ENCODE measurements at regions not wholly inside any gene's neighbourhood (a gene's known extent, or its start where the extent isn't known, plus 50 kb on each side); places are given as distances from the start of the nearest gene placed in this dataset.

GRCh38 chr12:34294137-34294536, 271.8 kb downstream of the ALG10 start:
- no peaks in the 10 kb centered on the region for H3K9me3 ChIP-seq (ENCODE audit: control insufficient read depth, low read length)
- H2BK5ac ChIP-seq (ENCODE audit: low read depth, low read length, poor library complexity, severe bottlenecking), result no peak overlapping the region
- H3K14ac ChIP-seq (ENCODE audit: low read length in 2 of 2), result no peak overlapping the region
- no peak overlapping the region for H2BK15ac ChIP-seq (ENCODE audit: low read depth, poor library complexity, severe bottlenecking)
- no peak overlapping the region for H2AK5ac ChIP-seq (ENCODE audit: low read length, severe bottlenecking)
- no peak overlapping the region for H4K8ac ChIP-seq (ENCODE audit: low read length)
- no peak overlapping the region for H3K4ac ChIP-seq (ENCODE audit: low read depth in 1 of 2, low read length in 2 of 2)
- no peak overlapping the region for H2BK120ac ChIP-seq (ENCODE audit: low read depth, low read length)
- H3K18ac ChIP-seq (ENCODE audit: low read depth in 1 of 2, low read length in 2 of 2), result no peak overlapping the region
- no peak overlapping the region for H2AFZ ChIP-seq (ENCODE audit: low read depth, low read length)
- no peak overlapping the region for H3K9ac ChIP-seq (ENCODE audit: low read length)
- H3K23ac ChIP-seq (ENCODE audit: low read length in 2 of 2), result no peak overlapping the region
- WGBS, result 62% methylated on average over 13 of the region's 13 CpGs
- no peaks in the 10 kb centered on the region for H3K4me1 ChIP-seq (ENCODE audit: control insufficient read depth, insufficient read depth, low read depth, low read length)
- H2BK12ac ChIP-seq (ENCODE audit: low read length in 2 of 2), result no peak overlapping the region
- no peak overlapping the region for H4K91ac ChIP-seq (ENCODE audit: low read length)
- no peak overlapping the region for H3K4me3 ChIP-seq (ENCODE audit: insufficient read depth in 1 of 2, low read depth in 1 of 2, low read length in 2 of 2)
- no peak overlapping the region for H3K4me2 ChIP-seq (ENCODE audit: low read length, poor library complexity, severe bottlenecking)
- H3K79me1 ChIP-seq (replicated peaks; ENCODE audit: low read length, poor library complexity, severe bottlenecking), result no peaks in the 10 kb centered on the region
- H3K27me3 ChIP-seq (ENCODE audit: control insufficient read depth in 1 of 2, insufficient read depth in 1 of 2, low read length in 2 of 2), result no peaks in the 10 kb centered on the region
- no peaks in the 10 kb centered on the region for H3K36me3 ChIP-seq (ENCODE audit: control insufficient read depth in 1 of 2, insufficient read depth in 2 of 2, low read depth in 1 of 2, low read length in 2 of 2)
- no peak for DNase-seq
- no peak overlapping the region for H3K27ac ChIP-seq (ENCODE audit: low read length, poor library complexity, severe bottlenecking)

GRCh38 chr12:34294671-34295365, 272.5 kb downstream of the ALG10 start:
- Histone ChIP-seq H3K4me1 (ENCODE audit: control insufficient read depth, insufficient read depth, low read depth, low read length) (no peaks in the 10 kb centered on the region), H4K91ac (ENCODE audit: low read length) (no peak overlapping the region), H3K14ac (ENCODE audit: low read length in 2 of 2) (no peak overlapping the region), H3K27ac (ENCODE audit: low read length, poor library complexity, severe bottlenecking) (no peak overlapping the region), H3K4ac (ENCODE audit: low read depth in 1 of 2, low read length in 2 of 2) (no peak overlapping the region), H3K9me3 (ENCODE audit: control insufficient read depth, low read length) (peaks cover 3% of the 10 kb centered on the region), H3K27me3 (ENCODE audit: control insufficient read depth in 1 of 2, insufficient read depth in 1 of 2, low read length in 2 of 2) (no peaks in the 10 kb centered on the region), H2AFZ (ENCODE audit: low read depth, low read length) (no peak overlapping the region), H3K4me2 (ENCODE audit: low read length, poor library complexity, severe bottlenecking) (no peak overlapping the region), H2BK120ac (ENCODE audit: low read depth, low read length) (no peak overlapping the region), H2BK5ac (ENCODE audit: low read depth, low read length, poor library complexity, severe bottlenecking) (no peak overlapping the region), H2BK15ac (ENCODE audit: low read depth, poor library complexity, severe bottlenecking) (no peak overlapping the region), H4K8ac (ENCODE audit: low read length) (no peak overlapping the region), H2BK12ac (ENCODE audit: low read length in 2 of 2) (no peak overlapping the region), H3K79me1 (replicated peaks; ENCODE audit: low read length, poor library complexity, severe bottlenecking) (no peaks in the 10 kb centered on the region), H3K36me3 (ENCODE audit: control insufficient read depth in 1 of 2, insufficient read depth in 2 of 2, low read depth in 1 of 2, low read length in 2 of 2) (no peaks in the 10 kb centered on the region), H2AK5ac (ENCODE audit: low read length, severe bottlenecking) (no peak overlapping the region), H3K4me3 (ENCODE audit: insufficient read depth in 1 of 2, low read depth in 1 of 2, low read length in 2 of 2) (no peak overlapping the region), H3K23ac (ENCODE audit: low read length in 2 of 2) (no peak overlapping the region), H3K9ac (ENCODE audit: low read length) (no peak overlapping the region), H3K18ac (ENCODE audit: low read depth in 1 of 2, low read length in 2 of 2) (no peak overlapping the region)
- 83% methylated on average over 23 of the region's 23 CpGs for WGBS
- no peak for DNase-seq

GRCh38 chr12:34295366-34296142, 273.3 kb downstream of the ALG10 start:
- Histone ChIP-seq H3K27me3 (ENCODE audit: control insufficient read depth in 1 of 2, insufficient read depth in 1 of 2, low read length in 2 of 2) (no peaks in the 10 kb centered on the region), H4K91ac (ENCODE audit: low read length) (no peak overlapping the region), H3K4me3 (ENCODE audit: insufficient read depth in 1 of 2, low read depth in 1 of 2, low read length in 2 of 2) (no peak overlapping the region), H3K18ac (ENCODE audit: low read depth in 1 of 2, low read length in 2 of 2) (no peak overlapping the region), H3K4ac (ENCODE audit: low read depth in 1 of 2, low read length in 2 of 2) (no peak overlapping the region), H3K27ac (ENCODE audit: low read length, poor library complexity, severe bottlenecking) (no peak overlapping the region), H3K79me1 (replicated peaks; ENCODE audit: low read length, poor library complexity, severe bottlenecking) (no peaks in the 10 kb centered on the region), H3K9me3 (ENCODE audit: control insufficient read depth, low read length) (peaks cover 4% of the 10 kb centered on the region), H2AFZ (ENCODE audit: low read depth, low read length) (no peak overlapping the region), H3K9ac (ENCODE audit: low read length) (no peak overlapping the region), H3K4me2 (ENCODE audit: low read length, poor library complexity, severe bottlenecking) (no peak overlapping the region), H2AK5ac (ENCODE audit: low read length, severe bottlenecking) (no peak overlapping the region), H3K14ac (ENCODE audit: low read length in 2 of 2) (no peak overlapping the region), H2BK5ac (ENCODE audit: low read depth, low read length, poor library complexity, severe bottlenecking) (no peak overlapping the region), H2BK15ac (ENCODE audit: low read depth, poor library complexity, severe bottlenecking) (no peak overlapping the region), H3K36me3 (ENCODE audit: control insufficient read depth in 1 of 2, insufficient read depth in 2 of 2, low read depth in 1 of 2, low read length in 2 of 2) (no peaks in the 10 kb centered on the region), H2BK120ac (ENCODE audit: low read depth, low read length) (no peak overlapping the region), H2BK12ac (ENCODE audit: low read length in 2 of 2) (no peak overlapping the region), H4K8ac (ENCODE audit: low read length) (no peak overlapping the region), H3K4me1 (ENCODE audit: control insufficient read depth, insufficient read depth, low read depth, low read length) (no peaks in the 10 kb centered on the region), H3K23ac (ENCODE audit: low read length in 2 of 2) (no peak overlapping the region)
- WGBS, result 77% methylated on average over 31 of the region's 31 CpGs
- DNase-seq, result no peak

- Histone ChIP-seq H3K27ac (ENCODE audit: low read length, poor library complexity, severe bottlenecking) (no peak overlapping the region), H3K4me1 (ENCODE audit: control insufficient read depth, insufficient read depth, low read depth, low read length) (no peaks in the 10 kb centered on the region), H3K18ac (ENCODE audit: low read depth in 1 of 2, low read length in 2 of 2) (no peak overlapping the region), H2BK12ac (ENCODE audit: low read length in 2 of 2) (no peak overlapping the region), H3K23ac (ENCODE audit: low read length in 2 of 2) (no peak overlapping the region), H3K4me3 (ENCODE audit: insufficient read depth in 1 of 2, low read depth in 1 of 2, low read length in 2 of 2) (no peak overlapping the region), H4K8ac (ENCODE audit: low read length) (no peak overlapping the region), H3K79me1 (replicated peaks; ENCODE audit: low read length, poor library complexity, severe bottlenecking) (no peaks in the 10 kb centered on the region), H2AK5ac (ENCODE audit: low read length, severe bottlenecking) (no peak overlapping the region), H2BK15ac (ENCODE audit: low read depth, poor library complexity, severe bottlenecking) (no peak overlapping the region), H3K9me3 (ENCODE audit: control insufficient read depth, low read length) (peaks cover 4% of the 10 kb centered on the region), H3K36me3 (ENCODE audit: control insufficient read depth in 1 of 2, insufficient read depth in 2 of 2, low read depth in 1 of 2, low read length in 2 of 2) (no peaks in the 10 kb centered on the region), H3K4me2 (ENCODE audit: low read length, poor library complexity, severe bottlenecking) (no peak overlapping the region), H4K91ac (ENCODE audit: low read length) (no peak overlapping the region), H2AFZ (ENCODE audit: low read depth, low read length) (no peak overlapping the region), H3K14ac (ENCODE audit: low read length in 2 of 2) (no peak overlapping the region), H2BK5ac (ENCODE audit: low read depth, low read length, poor library complexity, severe bottlenecking) (no peak overlapping the region), H2BK120ac (ENCODE audit: low read depth, low read length) (no peak overlapping the region), H3K4ac (ENCODE audit: low read depth in 1 of 2, low read length in 2 of 2) (no peak overlapping the region), H3K9ac (ENCODE audit: low read length) (no peak overlapping the region), H3K27me3 (ENCODE audit: control insufficient read depth in 1 of 2, insufficient read depth in 1 of 2, low read length in 2 of 2) (no peaks in the 10 kb centered on the region)
- no peak for DNase-seq
- 78% methylated on average over 30 of the region's 30 CpGs for WGBS
Measured at GRCh38 chr12:34296143-34297041, 274.1 kb downstream of the ALG10 start.
